HG03095 (cell line): ENCODE measurements at regions not wholly inside any gene's neighbourhood (a gene's known extent, or its start where the extent isn't known, plus 50 kb on each side); places are given as distances from the start of the nearest gene placed in this dataset.
"Not testable (repeated sequence)": the region's sequence is repeated elsewhere in the genome, so short reads cannot be mapped to it uniquely, and the experiment has no call there.

Source experiments
- ATAC-seq: cut with Tn5 transposase; IDR thresholded peaks from one replicate; pipeline ENCODE4 v1.9.1; 2021; ENCODE audit warnings: moderate library complexity; ENCODE audit not compliant: unreplicated experiment

DNA sequence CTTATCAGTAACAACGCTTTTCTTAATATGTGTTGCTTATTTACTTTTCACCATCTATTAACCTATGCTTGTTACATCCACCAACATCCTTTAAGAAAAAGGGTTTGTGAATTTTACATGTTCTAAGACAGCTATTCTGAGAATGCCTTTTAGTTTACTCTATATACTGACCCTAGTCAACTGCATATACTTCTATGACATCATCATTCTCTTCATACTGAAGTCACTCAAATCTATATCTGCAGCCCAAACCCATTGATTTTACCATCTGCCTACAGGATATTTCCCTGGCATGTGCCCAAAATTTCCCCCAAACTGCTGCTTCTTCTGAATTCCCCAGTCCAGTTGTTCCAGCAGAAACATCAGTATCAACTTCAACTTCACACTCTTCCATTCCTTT lies 94.6 kb upstream of the FAM204A start:
- ATAC-seq, result no peak

DNA sequence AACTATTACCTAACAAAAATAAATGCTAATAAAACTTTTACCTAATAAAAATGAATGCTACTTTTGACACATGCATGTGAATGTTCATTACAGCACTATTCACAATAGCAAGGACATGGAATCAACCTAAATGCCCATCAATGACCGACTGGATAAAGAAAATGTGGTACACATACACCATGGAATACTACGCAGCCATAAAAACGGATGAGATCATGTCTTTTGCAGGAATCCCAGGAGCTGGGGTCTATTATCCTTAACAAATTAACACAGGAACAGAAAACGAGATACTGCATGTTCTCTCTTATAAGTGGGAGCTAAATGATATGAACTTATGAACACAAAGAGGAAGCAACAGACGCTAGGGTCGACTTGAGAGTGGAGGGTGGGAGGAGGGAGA lies 88.1 kb upstream of the FAM204A start:
- ATAC-seq, result no peak

DNA sequence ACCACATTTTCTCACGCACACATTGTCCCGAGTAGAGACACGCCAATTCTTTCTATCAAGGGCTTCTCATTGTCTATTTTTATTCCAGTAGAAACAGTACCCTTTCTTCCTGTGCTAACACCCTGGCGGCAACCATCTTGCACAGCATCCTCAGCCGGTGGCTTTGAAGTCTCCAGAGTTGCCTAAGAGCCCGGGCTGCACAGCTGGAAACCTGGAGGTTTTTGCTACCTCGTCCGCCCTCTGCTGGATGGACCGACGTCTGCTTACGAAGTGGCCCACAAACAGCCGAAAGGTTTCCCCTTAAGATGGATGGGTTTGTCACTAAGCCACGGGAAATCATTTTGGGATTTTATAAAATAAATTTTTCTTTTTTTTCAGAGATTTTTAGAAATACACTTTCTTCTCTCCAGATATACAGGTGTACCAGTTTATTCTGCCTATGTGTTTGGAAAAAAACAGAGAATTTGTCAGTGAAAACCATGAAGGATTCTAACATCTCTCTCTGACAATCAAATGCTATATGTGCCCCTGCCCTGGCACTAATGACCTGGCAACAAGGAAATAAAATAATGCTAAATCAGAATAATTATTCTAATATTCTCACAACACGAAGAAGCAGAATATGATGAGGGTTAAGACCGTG lies 81.8 kb upstream of the FAM204A start:
- ATAC-seq, result peak; percentile 73

DNA sequence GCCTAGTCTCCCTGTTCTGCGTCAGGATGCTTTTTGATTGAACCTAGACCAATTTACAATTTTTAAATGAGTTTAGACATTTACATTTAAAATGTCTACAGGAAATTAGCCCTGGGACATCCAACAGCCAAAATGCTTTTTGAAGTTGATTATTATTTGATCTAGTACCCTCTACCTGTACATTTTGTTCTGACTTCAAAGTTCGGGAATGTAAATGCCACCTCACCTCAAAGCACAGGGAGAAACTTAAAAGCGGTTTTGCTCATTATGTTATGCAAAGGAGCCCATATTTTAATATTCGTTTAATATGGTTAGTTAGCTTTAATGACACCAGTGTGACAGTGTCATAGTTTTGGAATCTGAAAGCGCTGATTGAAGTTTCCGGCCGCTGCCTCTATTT lies 80.1 kb upstream of the FAM204A start:
- no peak for ATAC-seq

DNA sequence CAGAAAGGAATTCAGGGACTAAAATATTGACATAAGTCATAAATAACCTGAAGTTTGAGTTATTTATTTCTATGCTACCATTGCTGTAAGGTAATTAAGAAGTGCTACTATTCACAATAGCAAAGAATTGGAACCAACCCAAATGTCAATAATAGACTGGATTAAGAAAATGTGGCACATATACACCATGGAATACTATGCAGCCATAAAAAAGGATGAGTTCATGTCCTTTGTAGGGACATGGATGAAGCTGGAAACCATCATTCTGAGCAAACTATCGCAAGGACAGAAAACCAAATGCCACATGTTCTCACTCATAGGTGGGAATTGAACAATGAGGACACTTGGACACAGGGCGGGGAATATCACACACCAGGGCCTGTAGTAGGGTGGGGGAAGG lies 77.9 kb upstream of the FAM204A start:
- not testable (repeated sequence) for ATAC-seq

DNA sequence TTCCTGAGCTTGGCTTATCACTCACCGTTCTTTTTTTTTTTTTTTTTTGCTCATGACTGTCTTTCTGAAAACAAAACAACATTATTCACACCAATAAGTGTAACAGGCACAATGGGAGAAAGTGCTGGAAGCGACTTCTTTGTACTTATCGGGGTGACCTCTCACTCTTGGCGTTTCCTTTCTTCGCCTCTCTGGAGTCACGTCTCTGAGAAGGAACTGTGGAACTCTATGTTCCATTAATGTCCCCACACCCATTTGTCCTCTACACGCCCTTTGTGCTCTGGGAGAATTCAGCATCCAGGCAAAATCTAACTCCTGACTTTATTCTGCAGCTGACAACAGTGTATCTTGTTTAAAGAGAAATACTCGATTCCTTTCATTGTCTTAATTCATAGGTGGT lies 70.8 kb upstream of the FAM204A start:
- ATAC-seq, result no peak

DNA sequence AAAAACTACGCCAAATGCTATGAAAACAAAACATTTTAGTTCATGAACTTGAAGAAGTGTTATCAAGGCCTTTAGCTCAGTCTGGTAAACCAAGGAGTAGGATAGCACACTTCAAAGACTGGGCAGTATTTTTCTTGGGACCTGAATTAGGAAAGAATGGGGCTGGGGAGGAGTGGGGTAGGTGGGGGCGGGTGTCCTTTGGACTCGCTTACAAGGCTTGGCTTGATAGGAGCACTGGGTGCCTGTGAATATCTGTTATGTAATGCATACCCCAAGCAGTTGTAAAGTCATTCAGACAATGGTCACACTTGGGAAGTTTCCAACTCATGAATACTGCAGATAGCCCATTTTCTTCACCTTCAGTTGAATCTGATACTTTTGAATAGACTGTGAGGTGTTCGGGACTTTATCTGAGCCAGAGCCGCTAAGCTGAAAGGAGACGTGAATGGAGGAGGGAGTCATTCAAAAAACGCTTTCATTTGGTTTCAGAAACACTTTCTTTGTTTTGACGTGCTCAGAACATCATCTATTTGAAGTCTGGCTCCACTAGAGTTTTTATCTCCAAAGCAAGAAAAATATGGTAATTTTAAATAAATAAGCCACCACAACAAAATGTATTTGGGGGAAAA lies 70.1 kb upstream of the FAM204A start:
- ATAC-seq, result no peak

DNA sequence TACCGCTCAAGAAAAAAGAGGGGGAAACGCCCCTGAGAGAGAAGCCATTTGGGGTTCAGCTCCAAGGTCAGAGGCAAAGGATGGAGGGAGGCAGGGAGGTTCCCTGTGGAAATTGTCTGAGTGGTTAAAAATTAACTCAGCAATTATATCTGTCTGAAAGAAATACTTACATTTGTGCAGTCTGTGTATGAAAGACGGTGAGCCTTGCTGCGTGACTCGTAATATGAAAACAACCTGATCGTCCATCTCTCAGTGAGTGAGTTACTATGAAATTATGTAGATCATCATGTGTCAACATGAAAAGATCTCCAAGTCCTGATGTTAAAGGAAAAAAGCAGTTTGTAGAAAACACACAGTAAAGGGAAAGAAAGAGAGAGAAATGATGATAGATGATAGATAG lies 67.2 kb upstream of the FAM204A start:
- ATAC-seq, result no peak

DNA sequence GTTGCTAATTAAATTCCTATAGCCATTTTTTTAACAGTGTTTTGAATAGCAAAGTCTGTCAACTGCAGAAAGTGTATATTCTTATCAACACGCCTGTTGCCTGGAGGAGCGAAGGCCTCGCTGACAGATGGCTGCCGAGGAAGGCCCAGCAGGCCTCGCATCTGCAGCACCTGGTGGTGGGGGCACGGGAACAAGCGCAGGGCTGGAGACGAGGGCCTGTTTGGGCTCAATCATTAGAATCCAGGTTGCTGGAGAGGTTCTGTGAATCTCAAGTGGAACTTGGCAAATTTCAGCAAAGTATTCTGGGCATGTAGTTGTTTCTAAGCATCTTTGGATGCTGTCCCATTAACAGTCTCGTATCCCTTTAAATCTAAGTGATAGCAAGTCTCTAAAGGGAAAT lies 66.1 kb upstream of the FAM204A start:
- no peak for ATAC-seq

DNA sequence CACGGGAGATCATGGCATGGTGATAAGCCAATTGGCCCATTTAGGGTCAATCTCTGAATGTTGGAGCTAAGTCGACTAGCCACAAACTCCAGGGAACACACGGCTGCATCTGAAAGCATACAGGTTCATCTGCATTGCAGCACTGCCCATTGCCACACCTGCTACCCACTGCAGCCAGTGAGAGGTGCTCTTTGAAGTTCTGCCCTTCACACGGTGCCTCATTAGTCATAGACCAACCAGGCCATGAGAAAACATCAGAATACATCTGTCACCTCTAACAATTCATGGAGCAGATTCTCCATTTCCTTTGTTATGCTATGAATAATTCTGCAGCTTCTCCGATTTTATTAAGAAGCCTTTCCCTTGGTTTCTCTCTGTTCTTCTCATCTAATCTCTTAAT lies 65.7 kb upstream of the FAM204A start:
- ATAC-seq, result no peak

DNA sequence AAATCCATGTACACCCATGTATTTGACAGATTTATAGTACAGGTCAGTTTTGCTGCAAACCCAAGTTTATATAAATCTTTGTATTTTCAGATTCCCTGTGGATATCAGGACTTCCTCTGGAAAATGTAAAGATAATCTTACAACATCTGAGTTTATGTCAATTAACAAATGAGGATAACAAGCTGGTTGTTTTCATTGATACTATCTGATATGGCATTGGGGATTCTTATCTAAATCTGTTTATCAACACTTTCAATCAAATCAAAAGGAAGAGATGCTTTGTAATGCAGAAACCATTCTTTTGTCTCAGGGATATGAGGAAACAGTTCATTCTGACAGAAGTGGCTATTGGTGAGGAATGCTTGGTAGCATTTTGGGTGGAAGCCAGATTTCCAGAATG lies 64.9 kb upstream of the FAM204A start:
- ATAC-seq, result no peak

DNA sequence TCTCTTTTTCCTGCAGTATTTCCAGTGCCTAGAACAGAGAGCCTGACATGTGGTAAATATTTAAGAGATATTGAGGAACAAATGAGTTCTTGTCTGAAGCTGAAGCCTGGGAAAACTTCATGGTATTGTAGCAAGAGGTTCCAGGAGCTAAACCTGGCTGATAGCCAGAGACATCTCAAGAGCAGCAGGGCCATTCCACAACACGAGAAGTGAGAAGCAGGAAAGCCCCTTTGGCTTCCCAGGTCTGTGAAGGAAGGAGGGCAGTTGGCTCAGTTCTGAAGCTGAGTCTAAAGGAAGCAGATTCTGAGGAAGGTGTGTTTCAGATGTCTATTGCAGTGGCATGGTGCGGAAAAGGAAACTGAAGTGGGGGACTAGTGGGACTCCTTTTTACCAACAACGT lies 63.8 kb upstream of the FAM204A start:
- ATAC-seq, result no peak

DNA sequence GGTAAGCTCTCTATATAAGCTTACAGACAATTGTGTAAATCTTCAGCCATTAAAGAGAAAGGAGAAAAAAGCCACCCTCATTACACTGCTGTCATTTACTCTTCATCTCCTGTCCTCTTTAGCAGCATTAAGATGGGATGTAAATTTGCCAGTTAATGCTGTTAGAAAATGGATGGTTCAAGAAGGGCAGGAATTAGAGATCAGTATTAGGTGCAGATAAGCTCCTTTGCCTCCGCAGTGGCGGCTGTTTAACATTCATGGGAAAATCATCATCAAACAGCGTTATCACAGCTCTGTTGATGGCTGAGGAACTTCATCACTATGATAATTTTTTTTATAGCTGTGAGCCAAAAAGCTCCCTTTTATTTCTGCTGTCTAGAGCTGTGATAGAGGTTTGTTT lies 61.8 kb upstream of the FAM204A start:
- ATAC-seq, result no peak

DNA sequence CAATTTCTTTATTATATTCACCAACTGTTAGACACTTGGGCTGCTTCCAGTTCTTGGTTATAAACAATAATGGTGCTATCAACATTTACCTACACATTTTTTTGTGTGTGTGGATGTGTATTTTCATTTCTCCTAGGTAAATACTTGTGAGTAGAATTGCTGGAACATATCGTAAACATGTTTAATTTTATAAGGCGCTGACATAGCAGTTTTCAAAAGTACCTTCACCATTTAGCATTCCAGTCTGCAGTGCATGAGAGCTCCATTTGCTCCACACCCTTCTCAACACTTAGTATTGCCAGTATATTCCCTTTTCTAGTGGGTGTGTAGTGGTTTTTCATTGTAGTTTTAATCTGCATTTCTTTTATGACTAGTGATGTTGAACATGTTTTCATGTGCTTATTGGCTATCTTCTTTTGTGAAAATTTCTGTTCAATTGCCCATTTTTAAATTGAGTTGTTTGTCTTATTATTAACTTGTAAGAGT lies 59.6 kb upstream of the FAM204A start:
- ATAC-seq, result no peak

DNA sequence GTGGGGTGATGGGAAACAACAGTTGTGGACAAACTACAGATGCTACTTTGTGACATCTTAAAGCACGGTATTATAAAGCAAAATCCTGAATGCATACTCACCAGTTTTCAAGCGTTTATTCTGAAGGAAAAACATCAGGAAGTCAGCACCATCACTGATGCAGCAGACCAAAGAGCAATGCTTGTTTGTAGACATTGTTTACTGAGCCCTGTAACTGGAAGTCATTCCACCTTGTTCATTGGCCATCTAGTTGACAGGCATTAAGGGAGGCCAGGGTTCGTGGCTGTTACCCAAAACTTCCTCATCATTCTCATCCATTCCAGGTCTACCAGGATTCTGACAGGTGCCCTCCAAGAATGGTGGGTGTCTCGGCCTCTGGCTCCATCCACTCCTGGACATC lies 55.3 kb upstream of the FAM204A start:
- ATAC-seq, result no peak

DNA sequence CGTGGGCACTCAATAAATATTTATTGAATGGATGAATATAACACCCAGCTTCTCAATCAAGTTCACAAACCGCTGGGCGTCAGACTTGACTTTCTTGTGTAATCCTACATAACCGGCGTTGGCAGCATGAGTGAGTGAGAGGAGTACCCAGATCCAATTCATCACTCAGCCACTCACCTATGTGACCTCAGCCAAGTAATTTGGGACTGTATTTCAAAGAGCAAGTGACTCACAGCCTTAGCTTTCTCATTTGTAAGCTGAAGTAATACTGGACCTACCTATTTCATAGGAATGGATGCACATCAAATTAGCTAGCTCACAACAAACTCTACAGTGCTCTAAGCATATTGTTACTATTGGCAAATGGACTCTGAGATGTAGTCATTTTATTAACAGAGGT lies 53.8 kb upstream of the FAM204A start:
- ATAC-seq, result no peak

DNA sequence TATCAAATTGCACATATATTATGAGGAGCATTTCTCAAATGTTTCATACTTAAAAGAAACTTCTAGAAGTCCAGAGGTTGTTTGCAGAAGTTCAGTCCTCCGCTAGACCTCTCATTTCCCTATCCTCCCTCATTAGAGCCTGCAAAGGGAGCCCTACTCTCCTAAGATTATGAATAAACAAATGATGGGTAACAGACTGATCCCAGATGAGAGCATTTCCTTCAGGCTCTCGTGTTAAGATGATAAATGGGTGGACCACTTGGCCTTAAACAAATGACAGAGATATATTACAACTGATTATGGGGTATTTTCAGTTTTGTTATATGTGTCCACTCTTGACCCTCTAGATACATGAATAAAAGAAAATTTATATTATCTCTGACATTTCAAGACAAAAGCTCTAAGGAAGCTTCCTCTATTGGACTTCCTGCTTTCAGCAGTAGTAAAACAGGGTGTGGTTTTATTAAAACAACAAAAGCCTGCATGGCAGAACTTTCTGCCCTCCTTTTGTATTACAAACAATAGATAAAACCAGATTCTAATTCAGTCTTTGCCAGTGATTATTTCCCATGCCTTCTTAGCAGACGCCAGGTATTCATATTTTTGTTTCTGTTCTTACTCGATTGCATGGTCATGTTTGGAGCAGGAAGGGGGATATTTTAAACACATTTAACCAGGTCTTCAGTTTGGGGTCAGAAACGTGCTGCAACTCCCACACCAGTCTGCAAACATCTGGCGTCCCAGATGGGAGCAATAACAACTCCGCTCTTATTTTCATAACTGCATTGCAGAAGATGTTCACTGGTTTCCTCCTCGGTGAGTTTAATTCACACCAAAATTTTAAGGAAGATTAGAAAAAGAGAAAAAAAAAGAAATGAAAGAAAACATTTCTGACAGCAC lies 52.4 kb upstream of the FAM204A start:
- no peak for ATAC-seq

DNA sequence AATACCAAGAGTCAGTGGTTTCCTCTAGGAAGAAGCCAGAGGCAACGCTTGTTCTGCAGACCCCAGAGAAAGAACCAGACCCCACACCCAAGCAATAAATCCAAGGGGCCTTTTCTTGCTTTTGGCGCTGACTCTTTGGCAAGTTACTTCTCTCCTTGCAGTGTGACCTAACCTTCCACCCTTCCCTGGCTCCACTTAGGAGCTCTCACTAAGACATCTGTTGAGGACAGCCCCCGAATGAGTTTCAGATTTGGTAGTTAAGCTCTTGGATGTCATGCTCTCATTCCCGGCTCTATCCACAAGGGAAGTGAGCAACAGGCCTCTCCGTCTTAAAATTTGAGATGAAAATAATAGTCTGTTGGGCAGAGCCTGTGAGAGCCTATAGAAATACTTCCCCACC lies 50.6 kb upstream of the FAM204A start:
- no peak for ATAC-seq
